Endodermal cell (in vitro differentiated cells): ENCODE measurements at regions not wholly inside any gene's neighbourhood (a gene's known extent, or its start where the extent isn't known, plus 50 kb on each side); places are given as distances from the start of the nearest gene placed in this dataset.

Experiments used
- DNase-seq: peaks from one replicate; pipeline ENCODE4 v3.0.0-alpha.2; 2017
- H3K27ac ChIP-seq: 2 replicates; pipeline ENCODE4 v1.5.1; 2013; ENCODE audit warnings: mild to moderate bottlenecking, low read depth, low read length, moderate library complexity
- H3K27me3 ChIP-seq: 2 replicates; pipeline ENCODE4 v1.6.1; 2013; ENCODE audit warnings: mild to moderate bottlenecking, low read length, moderate library complexity; ENCODE audit not compliant: insufficient read depth, control insufficient read depth, poor library complexity, severe bottlenecking
- H3K36me3 ChIP-seq: 2 replicates; pipeline ENCODE4 v1.7.0; 2013; ENCODE audit warnings: mild to moderate bottlenecking, low read length, moderate library complexity; ENCODE audit not compliant: control insufficient read depth, insufficient read depth
- H3K4me1 ChIP-seq: one replicate; pipeline ENCODE4 v1.7.0; 2013; ENCODE audit warnings: low read length; ENCODE audit not compliant: control insufficient read depth, insufficient read depth
- H3K4me3 ChIP-seq: 2 replicates; pipeline ENCODE4 v1.5.1; 2013; ENCODE audit warnings: mild to moderate bottlenecking, low read length, moderate library complexity
- H3K9ac ChIP-seq: 2 replicates; pipeline ENCODE4 v1.6.1; 2013; ENCODE audit warnings: mild to moderate bottlenecking, low read length, moderate library complexity; ENCODE audit not compliant: poor library complexity, severe bottlenecking; ENCODE audit errors: extremely low read depth
- H3K9me3 ChIP-seq: 2 replicates; pipeline ENCODE4 v1.6.1; 2013; ENCODE audit warnings: mild to moderate bottlenecking, low read length, moderate library complexity; ENCODE audit not compliant: control insufficient read depth
- H3K27ac Mint-ChIP-seq: 2 replicates; pipeline ENCODE4 v1.8.0; 2020; ENCODE audit warnings: mixed read lengths
- H3K27me3 Mint-ChIP-seq: 2 replicates; pipeline ENCODE4 v1.8.0; 2021; ENCODE audit warnings: mild to moderate bottlenecking, mixed read lengths; ENCODE audit not compliant: insufficient read depth
- H3K36me3 Mint-ChIP-seq: 2 replicates; pipeline ENCODE4 v1.8.0; 2020; ENCODE audit warnings: low read depth, mixed read lengths
- H3K4me1 Mint-ChIP-seq: 2 replicates; pipeline ENCODE4 v1.8.0; 2020; ENCODE audit warnings: mixed read lengths
- H3K4me3 Mint-ChIP-seq: 2 replicates; pipeline ENCODE4 v1.8.0; 2020; ENCODE audit warnings: mild to moderate bottlenecking, moderate library complexity, mixed read lengths
- H3K9me3 Mint-ChIP-seq: 2 replicates; pipeline ENCODE4 v1.8.0; 2020; ENCODE audit warnings: mild to moderate bottlenecking, mixed read lengths
- CTCF ChIP-seq: fragments of 200-600 bp; sonication (generic); conservative IDR thresholded peaks from 2 replicates; pipeline ENCODE4 v1.5.0; 2021; ENCODE audit warnings: antibody characterized with exemption, mild to moderate bottlenecking
- WGBS, 2 experiments: methylation state at CpG; one replicate each; pipeline versions ENCODE4 v1.1.5 to v1.1.7; 2013; ENCODE audit warnings: missing lambda C conversion rate in 2 of 2, mixed read lengths in 1 of 2; ENCODE audit not compliant: insufficient coverage in 1 of 2, insufficient read length in 1 of 2; 5-methylcytosine and 5-hydroxymethylcytosine counted together

- H3K4me1 Mint-ChIP-seq: peaks cover 3% of the 10 kb centered on the region
Measured at GRCh38 chr2:34853646-34854045, 1254.5 kb upstream of the FAM98A start.

DNA sequence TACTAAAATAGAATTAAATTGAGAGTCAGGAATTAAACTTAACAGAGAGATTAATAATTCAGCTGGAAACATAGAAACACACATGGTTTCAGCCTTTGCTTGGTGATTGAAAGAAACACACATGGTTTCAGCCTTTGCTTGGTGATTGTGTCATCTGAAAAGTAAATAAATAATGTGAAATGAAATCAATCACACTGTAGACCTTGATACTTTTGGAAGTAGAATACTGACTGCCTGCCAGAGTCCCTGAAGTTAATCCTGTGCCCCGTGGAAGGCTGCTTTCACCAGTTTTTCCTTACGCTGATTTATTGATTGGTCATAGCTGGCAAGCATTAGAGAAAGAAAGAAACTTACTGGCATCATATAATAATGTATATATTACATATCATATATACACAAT lies 1252.7 kb upstream of the FAM98A start:
- H3K27me3 ChIP-seq: no peaks in the 10 kb centered on the region
- H3K27ac Mint-ChIP-seq: no peak overlapping the region
- peaks cover 10% of the 10 kb centered on the region for H3K9me3 ChIP-seq
- H3K27me3 Mint-ChIP-seq: no peaks in the 10 kb centered on the region
- 91% methylated on average over 2 of the region's 2 CpGs; no CpG with 5 or more reads in 1 of the 2 experiments for WGBS, 2 experiments
- H3K9me3 Mint-ChIP-seq: peaks cover 4% of the 10 kb centered on the region
- TF ChIP-seq CTCF: no peak
- no peak overlapping the region for H3K4me3 ChIP-seq
- no peaks in the 10 kb centered on the region for H3K36me3 Mint-ChIP-seq
- H3K4me3 Mint-ChIP-seq: no peak overlapping the region
- H3K36me3 ChIP-seq: no peaks in the 10 kb centered on the region
- no peaks in the 10 kb centered on the region for H3K4me1 ChIP-seq
- H3K4me1 Mint-ChIP-seq: peaks cover 5% of the 10 kb centered on the region
- no peak for DNase-seq
- no peak overlapping the region for H3K9ac ChIP-seq
- no peak overlapping the region for H3K27ac ChIP-seq

More at GRCh38 chr2:34853646-34854045, 1254.5 kb upstream of the FAM98A start:
- Histone ChIP-seq H3K27ac (no peak overlapping the region), H3K36me3 (no peaks in the 10 kb centered on the region), H3K9ac (no peak overlapping the region), H3K4me1 (no peaks in the 10 kb centered on the region), H3K4me3 (no peak overlapping the region), H3K27me3 (no peaks in the 10 kb centered on the region), H3K9me3 (peaks cover 10% of the 10 kb centered on the region)
- TF ChIP-seq CTCF: no peak
- Mint-ChIP-seq H3K36me3 (no peaks in the 10 kb centered on the region), H3K27ac (no peak overlapping the region), H3K9me3 (peaks cover 4% of the 10 kb centered on the region), H3K4me3 (no peak overlapping the region), H3K27me3 (no peaks in the 10 kb centered on the region)
- DNase-seq: no peak
- WGBS, 2 experiments: 95% methylated on average over 5 of the region's 5 CpGs

GRCh38 chr2:34849827-34850226 lies 1250.7 kb upstream of the FAM98A start:
- Mint-ChIP-seq H3K36me3 (no peaks in the 10 kb centered on the region), H3K27ac (no peak overlapping the region), H3K4me1 (peaks cover 7% of the 10 kb centered on the region), H3K4me3 (no peak overlapping the region), H3K9me3 (peaks cover 2% of the 10 kb centered on the region), H3K27me3 (no peaks in the 10 kb centered on the region)
- WGBS, 2 experiments: 96 to 100% methylated on average over 3 of the region's 3 CpGs
- H3K9ac ChIP-seq: no peak overlapping the region
- no peak overlapping the region for H3K4me3 ChIP-seq
- TF ChIP-seq CTCF: no peak
- H3K9me3 ChIP-seq: no peaks in the 10 kb centered on the region
- no peaks in the 10 kb centered on the region for H3K4me1 ChIP-seq
- DNase-seq: no peak
- no peaks in the 10 kb centered on the region for H3K27me3 ChIP-seq
- H3K27ac ChIP-seq: no peak overlapping the region
- H3K36me3 ChIP-seq: no peaks in the 10 kb centered on the region
